ENCODE measurements at regions not wholly inside any gene's neighbourhood (a gene's known extent, or its start where the extent isn't known, plus 50 kb on each side); places are given as distances from the start of the nearest gene placed in this dataset.
"Not testable (repeated sequence)": the region's sequence is repeated elsewhere in the genome, so short reads cannot be mapped to it uniquely, and the experiment has no call there.

- Histone ChIP-seq H3K27me3 (ENCODE audit: control insufficient read depth, insufficient read depth, low read length) (no peaks in the 10 kb centered on the region), H3K36me3 (ENCODE audit: insufficient read depth, low read length) (no peaks in the 10 kb centered on the region), H3K4me1 (ENCODE audit: control insufficient read depth, insufficient read depth, low read length) (peaks cover 49% of the 10 kb centered on the region), H3K9ac (ENCODE audit: low read depth, low read length) (peak overlapping the region; percentile 66), H3K9me3 (replicated peaks; ENCODE audit: low read length) (no peaks in the 10 kb centered on the region), H3K4me3 (ENCODE audit: low read length) (no peak overlapping the region), H3K4me2 (ENCODE audit: low read length) (peak overlapping the region; percentile 63)
These were observed 95.0 kb downstream of the TEX35 start for GRCh38 chr1:178607718-178608408.

- Histone ChIP-seq H3K9ac (ENCODE audit: low read depth, low read length) (peak overlapping the region; percentile 66), H3K4me2 (ENCODE audit: low read length) (peak overlapping the region; percentile 63), H3K27me3 (ENCODE audit: control insufficient read depth, insufficient read depth, low read length) (no peaks in the 10 kb centered on the region), H3K4me3 (ENCODE audit: low read length) (peak overlapping the region; percentile 37), H3K9me3 (replicated peaks; ENCODE audit: low read length) (no peaks in the 10 kb centered on the region), H3K4me1 (ENCODE audit: control insufficient read depth, insufficient read depth, low read length) (peaks cover 60% of the 10 kb centered on the region), H3K36me3 (ENCODE audit: insufficient read depth, low read length) (no peaks in the 10 kb centered on the region)
These were observed 96.1 kb downstream of the TEX35 start for GRCh38 chr1:178609015-178609414.

DNA sequence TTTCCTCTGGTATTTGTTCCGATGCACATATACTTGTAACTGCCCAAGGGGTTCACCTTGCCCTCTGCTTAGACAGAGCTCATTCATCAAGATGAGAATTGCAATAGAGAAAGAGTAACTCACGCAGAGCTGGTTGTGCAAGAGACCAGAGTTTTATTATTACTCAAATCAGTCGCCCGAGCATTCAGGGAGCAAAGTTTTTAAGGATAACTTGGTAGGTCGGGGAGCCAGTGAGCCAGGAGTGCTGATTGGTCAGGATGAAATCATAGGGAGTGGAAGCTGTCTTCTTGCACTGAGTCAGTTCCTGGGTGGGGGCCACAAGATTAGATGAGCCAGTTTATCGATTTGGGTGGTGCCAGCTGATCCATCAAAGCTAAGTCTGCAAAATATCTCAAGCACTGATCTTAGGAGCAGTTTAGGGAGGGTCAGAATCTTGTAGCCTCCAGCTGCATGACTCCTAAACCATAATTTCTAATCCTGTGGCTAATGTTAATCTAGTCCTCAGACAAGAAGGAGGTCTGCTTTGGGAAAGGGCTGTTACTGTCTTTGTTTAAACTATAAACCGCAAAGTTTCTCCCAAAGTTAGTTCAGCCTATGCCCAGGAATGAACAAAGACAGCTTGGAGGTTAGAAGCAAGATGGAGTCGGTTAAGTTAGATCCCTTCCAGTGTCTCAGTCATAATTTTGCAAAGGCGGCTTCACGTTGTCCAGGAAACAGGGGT, 97.9 kb downstream of the TEX35 start:
- H3K9me3 ChIP-seq (replicated peaks; ENCODE audit: low read length); H3K27me3 ChIP-seq (ENCODE audit: control insufficient read depth, insufficient read depth, low read length); H3K9ac ChIP-seq (ENCODE audit: low read depth, low read length); H3K4me2 ChIP-seq (ENCODE audit: low read length); H3K4me3 ChIP-seq (ENCODE audit: low read length); H3K36me3 ChIP-seq (ENCODE audit: insufficient read depth, low read length): not testable (repeated sequence)
- H3K4me1 ChIP-seq (ENCODE audit: control insufficient read depth, insufficient read depth, low read length), result peaks cover 69% of the 10 kb centered on the region

- Histone ChIP-seq H3K4me3 (ENCODE audit: low read length) (no peak overlapping the region), H3K9ac (ENCODE audit: low read depth, low read length) (peak overlapping the region; percentile 78), H3K9me3 (replicated peaks; ENCODE audit: low read length) (no peaks in the 10 kb centered on the region), H3K27me3 (ENCODE audit: control insufficient read depth, insufficient read depth, low read length) (no peaks in the 10 kb centered on the region), H3K36me3 (ENCODE audit: insufficient read depth, low read length) (no peaks in the 10 kb centered on the region), H3K4me1 (ENCODE audit: control insufficient read depth, insufficient read depth, low read length) (peaks cover 69% of the 10 kb centered on the region), H3K4me2 (ENCODE audit: low read length) (peak overlapping the region; percentile 50)
These were observed 99.4 kb downstream of the TEX35 start for GRCh38 chr1:178612261-178612660.

DNA sequence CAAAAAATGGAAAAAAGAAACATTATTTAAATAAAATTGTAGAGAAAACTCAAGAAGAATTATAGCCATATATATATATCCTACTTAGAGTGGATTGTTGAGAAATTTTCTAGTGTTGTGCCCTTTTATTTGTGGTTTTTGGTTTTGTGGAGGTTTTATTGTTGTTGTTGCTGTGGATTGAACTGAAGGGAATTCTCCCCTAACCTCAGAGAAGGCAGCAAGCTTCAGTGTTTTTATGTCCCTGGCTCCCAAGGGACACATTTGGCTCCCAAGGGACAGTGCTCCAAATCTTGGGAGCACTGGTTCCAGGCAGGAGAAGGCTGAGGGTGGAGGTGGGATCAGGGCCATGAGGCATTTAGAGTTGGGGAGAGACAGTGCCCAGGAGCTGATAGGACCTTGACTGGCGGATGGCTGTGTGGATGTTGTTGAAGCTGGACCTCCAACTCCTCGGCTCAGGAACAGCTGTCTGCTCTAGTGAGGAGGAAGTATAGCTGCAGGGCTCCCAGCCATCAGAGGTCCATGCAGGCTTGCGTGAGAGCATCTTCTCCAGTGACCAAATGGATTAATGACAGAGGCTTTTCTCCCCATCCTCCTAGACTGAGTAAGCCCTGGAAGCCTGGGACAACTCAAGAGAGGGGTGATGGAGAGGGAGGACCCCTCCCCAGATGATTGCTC, 100.5 kb downstream of the TEX35 start:
- H3K4me3 ChIP-seq (ENCODE audit: low read length), result no peak overlapping the region

DNA sequence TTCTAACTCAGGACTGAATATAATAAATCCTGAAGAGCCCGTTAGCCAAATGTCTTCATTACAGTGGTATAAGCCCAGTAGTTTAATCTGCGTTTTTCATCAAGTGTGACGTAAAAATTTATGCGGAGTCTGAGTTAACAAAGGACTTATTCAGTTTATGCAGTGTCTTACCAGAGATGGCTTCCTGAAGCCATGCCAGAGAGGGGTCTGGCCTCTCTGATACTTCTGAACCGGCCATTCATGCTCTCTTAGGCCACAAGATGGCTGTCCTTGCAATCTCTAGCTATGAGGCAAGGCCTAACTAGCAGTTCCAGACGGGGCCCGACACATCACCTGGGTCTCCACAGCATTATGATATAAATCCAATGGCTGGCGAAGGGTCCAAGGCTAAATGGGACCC, 101.4 kb downstream of the TEX35 start:
- no peaks in the 10 kb centered on the region for H3K27me3 ChIP-seq (ENCODE audit: control insufficient read depth, insufficient read depth, low read length)

More for the DNA sequence above, 100.5 kb downstream of the TEX35 start:
- Histone ChIP-seq H3K9ac (ENCODE audit: low read depth, low read length) (peak overlapping the region; percentile 61), H3K27me3 (ENCODE audit: control insufficient read depth, insufficient read depth, low read length) (no peaks in the 10 kb centered on the region), H3K9me3 (replicated peaks; ENCODE audit: low read length) (no peaks in the 10 kb centered on the region), H3K4me2 (ENCODE audit: low read length) (no peak overlapping the region), H3K36me3 (ENCODE audit: insufficient read depth, low read length) (no peaks in the 10 kb centered on the region), H3K4me1 (ENCODE audit: control insufficient read depth, insufficient read depth, low read length) (peaks cover 60% of the 10 kb centered on the region)

DNA sequence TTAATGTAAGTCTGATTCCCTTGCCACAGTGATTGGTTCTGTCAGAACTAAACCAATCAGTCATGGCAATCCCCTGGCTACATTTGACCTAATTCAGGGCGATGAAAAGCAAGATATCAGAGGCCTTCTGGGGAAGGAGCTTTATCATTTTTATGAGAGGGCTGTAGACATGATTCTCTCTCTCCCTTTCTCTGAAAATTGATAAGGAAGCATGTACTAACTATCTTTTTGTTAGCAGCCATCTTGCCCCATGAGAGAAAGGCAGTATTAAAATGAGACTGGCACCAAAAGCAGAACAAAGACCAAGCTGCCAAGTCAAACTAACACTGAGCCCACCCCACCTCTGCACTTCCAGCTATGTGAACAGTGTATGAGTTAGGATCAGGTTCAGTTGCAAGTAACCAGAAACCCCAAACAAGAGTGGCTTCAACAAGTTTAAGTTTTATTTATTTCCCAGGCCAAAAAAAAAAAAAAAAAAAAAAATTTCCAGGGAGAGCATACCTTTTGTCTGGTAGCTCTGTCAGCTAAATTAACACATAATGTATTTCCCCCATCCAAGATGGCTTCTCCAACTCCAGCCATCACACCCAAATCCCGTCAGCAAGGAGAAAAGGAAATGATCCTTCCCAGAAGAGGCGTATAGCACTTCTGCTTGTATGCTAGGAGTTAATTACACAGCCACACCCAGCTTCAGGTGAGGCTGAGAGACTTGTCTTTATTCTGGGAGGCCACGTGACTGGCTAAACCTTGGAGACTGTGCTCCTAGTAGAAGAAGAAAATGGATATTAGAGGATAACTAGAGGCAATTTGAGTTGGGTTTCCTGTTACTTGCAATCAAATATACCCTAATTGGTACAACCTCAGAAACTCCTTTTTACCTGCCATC, 105.8 kb upstream of the RALGPS2 start:
- H3K4me2 ChIP-seq (ENCODE audit: low read length), result no peak overlapping the region
- no peaks in the 10 kb centered on the region for H3K36me3 ChIP-seq (ENCODE audit: insufficient read depth, low read length)
- H3K27me3 ChIP-seq (ENCODE audit: control insufficient read depth, insufficient read depth, low read length), result no peaks in the 10 kb centered on the region
- no peaks in the 10 kb centered on the region for H3K9me3 ChIP-seq (replicated peaks; ENCODE audit: low read length)
- H3K9ac ChIP-seq (ENCODE audit: low read depth, low read length), result no peak overlapping the region
- peaks cover 6% of the 10 kb centered on the region for H3K4me1 ChIP-seq (ENCODE audit: control insufficient read depth, insufficient read depth, low read length)
- H3K4me3 ChIP-seq (ENCODE audit: low read length), result no peak overlapping the region

More for the DNA sequence above, 101.4 kb downstream of the TEX35 start:
- Histone ChIP-seq H3K4me2 (ENCODE audit: low read length) (no peak overlapping the region), H3K36me3 (ENCODE audit: insufficient read depth, low read length) (no peaks in the 10 kb centered on the region), H3K4me1 (ENCODE audit: control insufficient read depth, insufficient read depth, low read length) (peaks cover 54% of the 10 kb centered on the region), H3K9ac (ENCODE audit: low read depth, low read length) (no peak overlapping the region), H3K4me3 (ENCODE audit: low read length) (no peak overlapping the region), H3K9me3 (replicated peaks; ENCODE audit: low read length) (no peaks in the 10 kb centered on the region)

- Histone ChIP-seq H3K4me1 (ENCODE audit: control insufficient read depth, insufficient read depth, low read length) (no peaks in the 10 kb centered on the region), H3K36me3 (ENCODE audit: insufficient read depth, low read length) (no peaks in the 10 kb centered on the region), H3K4me3 (ENCODE audit: low read length) (no peak overlapping the region), H3K9ac (ENCODE audit: low read depth, low read length) (no peak overlapping the region), H3K9me3 (replicated peaks; ENCODE audit: low read length) (no peaks in the 10 kb centered on the region), H3K4me2 (ENCODE audit: low read length) (no peak overlapping the region), H3K27me3 (ENCODE audit: control insufficient read depth, insufficient read depth, low read length) (no peaks in the 10 kb centered on the region)
These were observed 104.2 kb upstream of the RALGPS2 start for GRCh38 chr1:178620584-178621475.

GRCh38 chr1:178621822-178622221, 103.2 kb upstream of the RALGPS2 start:
- no peak overlapping the region for H3K4me3 ChIP-seq (ENCODE audit: low read length)
- H3K9me3 ChIP-seq (replicated peaks; ENCODE audit: low read length), result no peaks in the 10 kb centered on the region
- no peaks in the 10 kb centered on the region for H3K27me3 ChIP-seq (ENCODE audit: control insufficient read depth, insufficient read depth, low read length)
- no peak overlapping the region for H3K9ac ChIP-seq (ENCODE audit: low read depth, low read length)
- H3K4me1 ChIP-seq (ENCODE audit: control insufficient read depth, insufficient read depth, low read length), result no peaks in the 10 kb centered on the region
- H3K36me3 ChIP-seq (ENCODE audit: insufficient read depth, low read length), result no peaks in the 10 kb centered on the region
- no peak overlapping the region for H3K4me2 ChIP-seq (ENCODE audit: low read length)

DNA sequence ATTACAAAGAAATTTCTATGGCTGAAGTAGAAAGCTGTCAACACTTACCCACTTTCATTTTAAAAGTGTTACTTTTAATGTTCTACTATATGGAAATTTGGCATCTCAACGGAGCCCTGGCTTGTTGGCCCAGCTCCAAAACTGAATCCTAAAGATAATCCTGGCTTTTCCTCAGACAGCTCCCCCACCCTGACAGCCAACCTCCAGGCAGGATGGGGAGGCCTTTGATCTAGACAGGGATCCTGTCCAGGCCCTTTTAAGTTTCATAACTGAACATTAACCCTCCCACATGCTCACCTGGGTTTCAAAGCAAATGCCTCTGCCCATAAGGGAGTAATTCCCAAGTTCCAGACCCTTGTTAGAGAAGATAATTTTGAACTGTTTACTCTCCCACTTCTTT, 99.3 kb upstream of the RALGPS2 start:
- Histone ChIP-seq H3K4me2 (ENCODE audit: low read length) (no peak overlapping the region), H3K9ac (ENCODE audit: low read depth, low read length) (no peak overlapping the region), H3K4me3 (ENCODE audit: low read length) (no peak overlapping the region), H3K4me1 (ENCODE audit: control insufficient read depth, insufficient read depth, low read length) (peaks cover 13% of the 10 kb centered on the region), H3K27me3 (ENCODE audit: control insufficient read depth, insufficient read depth, low read length) (no peaks in the 10 kb centered on the region), H3K9me3 (replicated peaks; ENCODE audit: low read length) (no peaks in the 10 kb centered on the region), H3K36me3 (ENCODE audit: insufficient read depth, low read length) (no peaks in the 10 kb centered on the region)

Data from skeletal muscle satellite cell (primary cell).